ENCODE measurements at regions not wholly inside any gene's neighbourhood (a gene's known extent, or its start where the extent isn't known, plus 50 kb on each side); places are given as distances from the start of the nearest gene placed in this dataset.

GRCh38 chr12:78611504-78611903 is 253.1 kb upstream of the SYT1 start:
- no peak for DNase-seq

- DNase-seq = no peak
Measured at GRCh38 chr12:78612190-78612589, 252.4 kb upstream of the SYT1 start.

GRCh38 chr12:78617683-78618082 is 246.9 kb upstream of the SYT1 start:
- DNase-seq = no peak

GRCh38 chr12:78622529-78623195 is 241.9 kb upstream of the SYT1 start:
- no peak for DNase-seq

DNA sequence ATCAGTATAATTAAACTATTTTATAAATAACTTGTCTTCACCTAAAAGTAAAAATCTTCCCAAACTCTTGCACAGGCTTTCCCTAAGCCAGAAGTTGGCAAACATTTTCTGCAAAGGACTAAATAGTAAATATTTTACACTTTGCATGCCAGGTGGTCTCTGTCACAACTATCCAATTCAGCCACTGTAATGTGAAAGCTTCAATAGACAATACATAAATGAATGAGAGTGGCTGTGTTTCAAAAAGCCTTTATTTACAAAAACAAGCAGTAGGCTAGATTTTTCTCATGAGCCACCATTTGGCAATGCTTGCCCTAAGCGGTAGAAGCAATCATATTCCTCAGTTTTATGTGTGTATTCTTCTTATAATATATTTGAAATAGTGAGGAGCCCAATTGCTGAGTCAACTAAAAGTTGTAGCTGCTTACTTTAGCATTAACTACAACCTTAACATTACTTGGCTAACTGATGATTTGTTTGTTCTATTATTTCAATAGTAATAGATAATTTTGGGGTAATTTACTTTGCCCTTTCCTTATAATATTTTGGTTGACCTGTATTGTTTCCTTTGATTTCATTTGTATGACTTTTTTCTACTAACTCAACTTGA is 236.0 kb upstream of the SYT1 start:
- DNase-seq = no peak

GRCh38 chr12:78636231-78636855 is 228.2 kb upstream of the SYT1 start:
- DNase-seq = no peak

- DNase-seq = no peak
Measured at GRCh38 chr12:78641837-78642423, 222.6 kb upstream of the SYT1 start.

- DNase-seq = peak; percentile 12
Measured at GRCh38 chr12:78645956-78646355, 218.6 kb upstream of the SYT1 start.

GRCh38 chr12:78651755-78652154 is 212.8 kb upstream of the SYT1 start:
- DNase-seq = no peak

GRCh38 chr12:78666584-78666983 is 198.0 kb upstream of the SYT1 start:
- DNase-seq = no peak

DNA sequence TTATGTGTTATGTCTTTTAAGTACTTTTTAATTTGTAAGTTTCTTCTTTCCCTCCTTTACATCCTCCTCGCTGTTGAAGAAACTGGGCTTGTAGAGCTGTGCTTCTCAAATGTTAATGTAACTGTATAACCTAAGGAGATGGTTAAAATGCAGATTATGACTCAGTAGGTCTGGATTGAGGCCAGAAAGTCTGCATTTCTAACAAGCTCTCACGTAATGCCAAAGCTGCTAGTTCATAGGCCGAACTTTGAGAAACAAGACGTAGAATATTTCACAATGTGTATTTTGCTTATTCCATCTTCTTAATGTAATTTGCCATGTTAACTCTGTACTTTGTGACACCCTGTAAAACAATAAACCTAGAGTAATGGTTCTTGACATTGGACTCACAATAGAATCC is 193.3 kb upstream of the SYT1 start:
- no peak for DNase-seq

GRCh38 chr12:78672033-78672432 is 192.5 kb upstream of the SYT1 start:
- DNase-seq = no peak

GRCh38 chr12:78674311-78675090 is 190.1 kb upstream of the SYT1 start:
- DNase-seq = peak; percentile 43

- no peak for DNase-seq
Measured at GRCh38 chr12:78680596-78680995, 184.0 kb upstream of the SYT1 start.

- no peak for DNase-seq
Measured at GRCh38 chr12:78683031-78683430, 181.5 kb upstream of the SYT1 start.

DNA sequence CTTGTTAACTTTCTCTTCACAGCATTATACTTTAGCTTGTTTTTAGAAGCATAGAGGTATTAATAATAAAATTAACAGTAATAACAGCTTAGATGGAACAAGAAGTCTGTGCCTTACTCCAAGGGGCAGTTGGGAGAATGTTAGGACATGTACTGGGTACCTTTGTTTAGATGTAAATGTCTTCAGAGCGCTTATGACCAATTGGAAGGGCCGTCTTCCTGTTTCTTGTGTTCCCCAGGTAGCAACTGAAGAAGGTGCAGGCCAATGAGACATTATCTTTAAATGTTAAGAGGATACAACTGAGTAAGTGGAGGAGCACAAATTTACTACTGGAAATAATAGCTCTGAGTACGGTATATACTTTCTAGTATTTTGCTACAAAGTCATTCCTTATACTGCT is 180.9 kb upstream of the SYT1 start:
- no peak for DNase-seq

DNA sequence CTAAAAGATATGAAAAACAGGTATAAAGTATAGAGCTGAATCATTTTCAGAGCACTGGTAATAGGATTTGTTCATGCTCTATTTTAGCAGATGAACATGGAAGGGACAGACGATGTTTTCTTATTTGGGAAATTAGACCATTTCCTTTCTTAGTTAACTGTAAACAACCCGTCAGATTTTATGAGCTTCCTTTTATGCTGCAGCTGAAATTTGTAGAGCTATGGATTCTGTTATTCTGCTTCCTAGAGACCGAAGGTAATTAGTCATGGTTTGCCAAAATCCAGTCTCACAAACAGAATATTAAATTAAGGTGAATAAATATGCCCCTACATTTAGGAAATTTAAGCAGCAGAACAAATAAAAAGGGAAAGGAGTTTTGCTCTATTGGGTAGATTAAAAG is 180.2 kb upstream of the SYT1 start:
- DNase-seq = no peak

DNA sequence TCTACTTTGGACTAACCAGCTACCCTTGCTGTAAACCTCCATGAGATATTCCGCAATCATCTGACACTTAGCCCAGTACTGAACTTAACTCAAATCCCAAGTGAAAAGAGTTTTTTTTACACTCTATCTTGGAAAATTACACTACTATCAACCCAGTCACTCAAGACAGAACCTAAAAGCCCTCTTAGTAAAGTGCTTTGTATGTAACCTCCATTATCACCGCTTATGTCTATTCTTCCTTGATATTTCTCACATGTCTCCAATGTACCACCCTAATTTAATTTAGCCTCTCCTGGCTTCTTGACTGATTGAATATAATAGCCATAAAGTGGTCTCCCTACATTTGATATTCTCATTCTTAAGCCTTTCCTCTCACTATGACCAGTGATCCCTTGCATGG is 168.8 kb upstream of the SYT1 start:
- no peak for DNase-seq

GRCh38 chr12:78696267-78696666 is 168.3 kb upstream of the SYT1 start:
- no peak for DNase-seq

DNA sequence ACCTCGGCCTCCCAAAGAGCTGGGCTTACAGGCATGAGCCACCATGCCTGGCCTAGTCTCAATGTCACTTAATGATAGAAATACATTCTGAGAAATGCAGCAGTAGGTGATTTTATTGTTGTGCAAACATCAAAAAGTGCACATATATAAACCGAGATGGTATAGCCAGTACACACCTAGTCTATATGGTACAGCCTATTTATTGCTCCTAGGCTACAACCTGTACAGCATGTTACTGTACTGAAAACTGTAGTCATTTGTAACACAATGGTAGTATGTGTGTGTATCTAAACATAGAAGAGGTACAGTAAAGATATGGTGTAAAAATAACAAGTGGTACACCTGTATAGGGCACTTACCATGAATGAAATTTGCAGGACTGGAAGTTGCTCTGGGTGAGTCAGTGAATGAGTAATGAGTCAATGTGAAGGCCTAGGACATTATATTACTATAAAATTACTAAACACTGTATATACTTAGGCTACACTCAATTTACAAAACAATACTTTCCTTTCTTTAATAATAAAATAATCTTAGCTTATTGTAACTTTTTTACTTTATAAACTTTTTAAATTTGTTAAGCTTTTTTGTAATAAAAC is 166.7 kb upstream of the SYT1 start:
- DNase-seq = no peak

DNA sequence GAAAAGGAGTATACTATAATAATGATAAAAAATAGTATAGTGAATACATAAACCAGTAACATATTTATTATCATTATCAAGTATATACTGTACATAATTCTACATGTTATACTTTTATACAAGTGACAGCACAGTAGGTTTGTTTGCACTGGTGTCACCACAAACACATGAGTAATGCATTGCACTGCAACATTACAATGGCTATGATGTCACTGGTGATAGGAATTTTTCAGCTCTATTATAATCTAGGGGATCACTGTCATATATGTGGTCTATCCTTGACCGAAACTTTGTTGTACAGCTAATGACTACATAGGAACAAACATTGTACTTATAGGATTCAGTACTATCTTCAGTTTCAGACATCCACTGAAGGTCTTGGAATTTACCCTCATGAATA is 165.8 kb upstream of the SYT1 start:
- DNase-seq = no peak

- no peak for DNase-seq
Measured at GRCh38 chr12:78700565-78700964, 164.0 kb upstream of the SYT1 start.
